Brain microvascular endothelial cell (primary cell): ENCODE measurements at regions not wholly inside any gene's neighbourhood (a gene's known extent, or its start where the extent isn't known, plus 50 kb on each side); places are given as distances from the start of the nearest gene placed in this dataset.

Experiments
- DNase-seq: peaks from one replicate; pipeline ENCODE4 v3.0.0-alpha.2; 2020
- H3K27ac ChIP-seq: fragments of 250-450 bp; sonication (Bioruptor Pico); 2 replicates; pipeline ENCODE4 v1.5.1; 2020; ENCODE audit warnings: mild to moderate bottlenecking, moderate library complexity
- H3K27me3 ChIP-seq: fragments of 250-450 bp; sonication (Bioruptor Pico); replicated peaks from 2 replicates; pipeline ENCODE4 v1.5.1; 2020; ENCODE audit warnings: mild to moderate bottlenecking
- H3K36me3 ChIP-seq: fragments of 250-450 bp; sonication (Bioruptor Pico); replicated peaks from 2 replicates; pipeline ENCODE4 v1.5.1; 2020; ENCODE audit warnings: mild to moderate bottlenecking
- H3K4me3 ChIP-seq: 2 replicates; pipeline ENCODE4 v1.5.1; 2011; ENCODE audit warnings: low read depth, mild to moderate bottlenecking, control low read depth, low read length, moderate library complexity
- CTCF ChIP-seq: IDR thresholded peaks from 2 replicates; pipeline ENCODE4 v1.5.1; 2011; ENCODE audit warnings: low read depth, mild to moderate bottlenecking, moderate library complexity, low read length, control low read depth, inconsistent platforms; ENCODE audit errors: missing control alignments
- in situ Hi-C: cut with HindIII; loops from 2 replicates; pipeline ENCODE4 v1.10.0; 2017; ENCODE audit warnings: low sequenced_read_pairs, low pct_ligation_motif_present

- DNase-seq: no peak
- no peak overlapping the region for H3K27ac ChIP-seq
- no peaks in the 10 kb centered on the region for H3K36me3 ChIP-seq
- H3K4me3 ChIP-seq: no peak overlapping the region
- TF ChIP-seq CTCF: peak; percentile 67
- in situ Hi-C loops: no loop called here
- no peaks in the 10 kb centered on the region for H3K27me3 ChIP-seq
These were observed 62.8 kb upstream of the PRDM11 start for GRCh38 chr11:45083544-45084087.

- in situ Hi-C loops: no loop called here
- DNase-seq: no peak
- H3K36me3 ChIP-seq: no peaks in the 10 kb centered on the region
- H3K4me3 ChIP-seq: no peak overlapping the region
- H3K27me3 ChIP-seq: no peaks in the 10 kb centered on the region
- TF ChIP-seq CTCF: no peak
- H3K27ac ChIP-seq: no peak overlapping the region
These were observed 60.6 kb upstream of the PRDM11 start for GRCh38 chr11:45085646-45086501.

- Histone ChIP-seq H3K4me3 (no peak overlapping the region), H3K27me3 (no peaks in the 10 kb centered on the region), H3K27ac (no peak overlapping the region), H3K36me3 (no peaks in the 10 kb centered on the region)
- no peak for DNase-seq
- in situ Hi-C loops: no loop called here
- TF ChIP-seq CTCF: no peak
These were observed 59.9 kb upstream of the PRDM11 start for GRCh38 chr11:45086526-45086925.

- DNase-seq: peak; percentile 34
- Histone ChIP-seq H3K27ac (no peak overlapping the region), H3K4me3 (no peak overlapping the region), H3K27me3 (no peaks in the 10 kb centered on the region), H3K36me3 (no peaks in the 10 kb centered on the region)
- in situ Hi-C loops: no loop called here
- no peak for TF ChIP-seq CTCF
These were observed 59.1 kb upstream of the PRDM11 start for GRCh38 chr11:45087086-45087899.

- in situ Hi-C loops: no loop called here
- no peak for DNase-seq
- no peak for TF ChIP-seq CTCF
- no peaks in the 10 kb centered on the region for H3K36me3 ChIP-seq
- no peak overlapping the region for H3K4me3 ChIP-seq
- no peaks in the 10 kb centered on the region for H3K27me3 ChIP-seq
- H3K27ac ChIP-seq: no peak overlapping the region
These were observed 58.6 kb upstream of the PRDM11 start for GRCh38 chr11:45087900-45088160.
